ENCODE measurements at regions not wholly inside any gene's neighbourhood (a gene's known extent, or its start where the extent isn't known, plus 50 kb on each side); places are given as distances from the start of the nearest gene placed in this dataset.
A peak's percentile ranks its signal among the peaks of the same experiment; 100 is the strongest.
"Not testable (repeated sequence)": the region's sequence is repeated elsewhere in the genome, so short reads cannot be mapped to it uniquely, and the experiment has no call there.

DNA sequence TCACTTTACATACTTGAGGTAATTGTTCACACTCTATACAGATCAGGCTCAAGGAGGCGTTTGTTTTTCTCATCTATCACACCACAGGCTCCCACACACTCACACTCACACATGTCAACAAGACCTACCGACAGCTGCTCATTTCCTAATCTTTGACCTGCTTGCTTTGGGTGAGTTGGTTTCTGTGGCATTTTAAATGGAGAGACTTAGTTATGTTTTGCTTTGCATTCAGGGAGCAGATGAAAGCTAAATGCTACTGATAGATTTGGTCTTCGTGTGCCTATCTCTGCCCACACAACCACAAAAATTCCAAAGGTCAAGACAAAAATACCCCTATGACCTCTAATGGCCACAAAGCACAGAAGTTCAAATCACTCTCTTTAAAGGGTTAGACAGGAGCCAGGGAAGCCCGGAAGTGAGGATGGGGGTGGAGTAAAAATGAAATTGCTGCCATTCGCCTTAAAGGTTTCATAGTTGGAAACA, 203.5 kb upstream of the G2E3 start:
- peak; percentile 61 for DNase-seq
- H3K9me3 Mint-ChIP-seq: peaks cover 9% of the 10 kb centered on the region
- peaks cover 23% of the 10 kb centered on the region for H3K4me1 Mint-ChIP-seq
- peak overlapping the region; percentile 5 for H3K4me3 Mint-ChIP-seq
- H3K36me3 Mint-ChIP-seq (ENCODE audit: low read depth): no peaks in the 10 kb centered on the region
- peak overlapping the region; percentile 83 for H3K27ac Mint-ChIP-seq
- H3K27me3 Mint-ChIP-seq: no peaks in the 10 kb centered on the region
- intact Hi-C loops (cut with micrococcal nuclease): loop anchor here (1.0 to 10.0 kb wide), 4 partner anchors 21 to 1722 kb away; partner anchors contain the start of genes ARHGAP5 and SCFD1

DNA sequence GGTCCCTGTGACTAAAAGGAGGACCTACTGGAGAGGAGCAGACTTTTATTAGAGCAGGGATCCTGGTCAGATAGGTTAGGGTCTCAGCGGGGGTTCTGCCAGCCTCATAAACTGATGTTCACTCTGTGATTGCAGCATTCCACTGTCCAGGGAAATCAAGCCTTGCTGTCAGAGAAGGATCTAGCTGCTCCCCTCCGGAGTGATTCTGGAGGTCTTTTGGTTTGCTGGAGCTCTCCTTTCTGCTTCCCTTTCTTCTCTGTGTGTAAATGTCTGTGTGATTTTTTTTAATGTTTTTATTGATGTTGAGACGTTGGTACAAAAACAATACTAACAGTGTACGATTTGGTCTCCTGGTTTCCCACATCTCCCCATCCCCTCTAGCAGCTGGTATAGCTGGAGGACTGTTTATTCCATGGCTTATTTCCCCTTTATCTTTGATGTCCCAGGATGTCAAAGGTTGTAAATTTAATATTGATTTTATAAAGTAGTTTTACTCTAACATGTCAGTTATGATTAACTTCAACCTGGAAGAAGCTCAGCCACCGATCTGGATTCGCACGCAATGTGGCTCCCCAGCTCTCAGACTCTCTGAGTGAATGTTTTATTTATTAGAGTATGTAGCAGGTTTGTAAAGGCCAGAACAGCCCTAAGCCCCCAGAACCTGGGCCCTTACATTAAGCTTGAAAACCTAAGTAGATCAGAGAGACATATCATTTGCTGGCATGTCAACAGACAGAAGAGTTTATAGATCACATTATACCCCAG, 202.3 kb upstream of the G2E3 start:
- H3K27ac Mint-ChIP-seq: peak overlapping the region; percentile 83
- peaks cover 13% of the 10 kb centered on the region for H3K9me3 Mint-ChIP-seq
- DNase-seq: no peak
- intact Hi-C loops (cut with micrococcal nuclease): loop anchor here (5.0 to 10.0 kb wide), 2 partner anchors 268 to 1721 kb away; partner anchors contain the start of genes ARHGAP5 and SCFD1
- H3K36me3 Mint-ChIP-seq (ENCODE audit: low read depth): no peaks in the 10 kb centered on the region
- H3K27me3 Mint-ChIP-seq: no peaks in the 10 kb centered on the region
- peaks cover 23% of the 10 kb centered on the region for H3K4me1 Mint-ChIP-seq
- H3K4me3 Mint-ChIP-seq: no peak overlapping the region

DNA sequence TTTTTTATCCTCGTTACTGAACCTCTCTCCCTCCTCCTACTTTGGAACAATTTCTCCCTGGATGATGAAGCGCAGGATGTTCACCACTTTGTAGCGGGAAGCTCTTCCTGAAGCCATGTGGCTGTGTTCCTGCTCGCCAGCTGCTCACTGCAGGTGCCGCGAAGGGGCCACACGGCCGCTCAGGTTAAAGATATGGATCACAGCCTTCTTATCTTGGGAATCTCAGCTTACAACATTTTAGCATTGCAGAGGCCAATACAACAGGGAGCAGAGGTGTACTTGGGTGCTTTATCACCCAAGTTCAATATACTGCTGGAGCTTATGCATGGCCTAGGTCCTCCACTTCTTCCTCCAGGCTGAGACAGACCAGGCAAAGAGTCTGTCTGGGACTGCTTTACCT, 201.2 kb upstream of the G2E3 start:
- DNase-seq: no peak
- intact Hi-C loops (cut with micrococcal nuclease): loop anchor here (5.0 to 10.0 kb wide), 2 partner anchors 267 to 1720 kb away; partner anchors contain the start of genes ARHGAP5 and SCFD1
- peaks cover 23% of the 10 kb centered on the region for H3K4me1 Mint-ChIP-seq
- no peaks in the 10 kb centered on the region for H3K36me3 Mint-ChIP-seq (ENCODE audit: low read depth)
- peaks cover 13% of the 10 kb centered on the region for H3K9me3 Mint-ChIP-seq
- H3K4me3 Mint-ChIP-seq: no peak overlapping the region
- no peak overlapping the region for H3K27ac Mint-ChIP-seq
- no peaks in the 10 kb centered on the region for H3K27me3 Mint-ChIP-seq

DNA sequence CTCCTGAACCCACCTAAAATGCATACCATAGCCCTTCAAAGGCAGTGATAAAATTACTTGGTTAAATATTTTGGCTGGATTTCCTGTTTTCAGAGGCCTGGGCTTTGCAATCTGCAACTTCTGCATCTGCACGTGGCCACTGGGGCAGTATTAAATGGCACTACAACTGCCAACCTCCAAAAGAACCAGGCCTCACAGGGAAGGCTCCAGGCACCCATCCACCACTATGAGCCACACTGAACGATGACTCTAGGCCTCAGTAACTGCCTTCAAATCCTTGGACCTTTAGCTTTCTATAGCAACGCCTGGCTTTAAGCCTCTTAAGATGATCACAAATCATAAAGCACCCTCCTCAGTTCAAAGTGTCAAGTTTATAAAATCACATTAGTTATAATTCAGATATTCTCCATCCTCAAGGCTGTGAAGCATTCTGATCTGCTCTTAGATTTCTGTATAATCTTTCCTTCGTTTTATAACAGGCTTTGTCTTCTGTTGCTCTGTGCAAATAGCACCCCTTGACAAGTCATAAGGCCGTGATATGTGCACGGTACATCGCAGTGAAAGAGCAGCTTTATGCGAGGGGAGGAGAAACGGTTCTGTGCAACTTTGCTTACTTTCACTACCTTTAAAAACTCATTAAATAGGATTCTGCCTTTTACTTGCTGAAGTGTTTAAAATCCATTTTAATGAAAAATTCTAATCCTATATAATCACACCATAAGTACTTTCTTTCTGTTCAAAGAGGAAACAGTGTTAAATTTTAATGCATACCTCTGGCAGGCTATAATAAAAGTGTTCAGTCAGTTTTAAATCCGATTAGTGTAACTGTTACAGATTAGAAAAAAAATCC, 196.4 kb upstream of the G2E3 start:
- Mint-ChIP-seq H3K4me1 (no peaks in the 10 kb centered on the region), H3K9me3 (peaks cover 13% of the 10 kb centered on the region), H3K27me3 (no peaks in the 10 kb centered on the region), H3K4me3 (no peak overlapping the region), H3K36me3 (ENCODE audit: low read depth) (no peaks in the 10 kb centered on the region), H3K27ac (no peak overlapping the region)
- no peak for DNase-seq
- intact Hi-C loops (cut with micrococcal nuclease): no loop called here

DNA sequence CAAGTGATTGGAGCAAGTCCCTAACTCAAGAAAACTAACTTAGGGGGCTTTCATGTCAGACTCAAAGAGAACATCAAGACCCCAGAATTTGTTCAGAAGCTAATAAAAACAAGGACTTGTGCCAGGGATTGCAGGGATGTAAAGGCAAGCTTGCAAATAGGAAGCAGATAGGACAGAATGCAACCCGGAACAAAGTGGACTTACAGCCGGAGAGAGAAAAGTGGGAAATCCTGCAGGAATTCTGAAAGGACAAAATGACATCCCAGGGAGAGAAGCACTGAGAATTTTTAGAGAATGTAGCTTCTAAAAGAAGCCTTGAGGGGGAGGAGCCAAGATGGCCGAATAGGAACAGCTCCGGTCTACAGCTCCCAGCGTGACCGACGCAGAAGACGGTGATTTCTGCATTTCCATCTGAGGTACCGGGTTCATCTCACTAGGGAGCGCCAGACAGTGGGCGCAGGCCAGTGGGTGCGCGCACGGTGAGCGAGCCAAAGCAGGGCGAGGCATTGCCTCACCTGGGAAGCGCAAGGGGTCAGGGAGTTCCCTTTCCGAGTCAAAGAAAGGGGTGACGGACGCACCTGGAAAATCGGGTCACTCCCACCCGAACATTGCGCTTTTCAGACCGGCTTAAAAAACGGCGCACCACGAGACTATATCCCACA, 195.6 kb upstream of the G2E3 start:
- H3K4me3 Mint-ChIP-seq; H3K4me1 Mint-ChIP-seq; intact Hi-C loops (cut with micrococcal nuclease); H3K27ac Mint-ChIP-seq; H3K27me3 Mint-ChIP-seq; H3K36me3 Mint-ChIP-seq (ENCODE audit: low read depth); DNase-seq: not testable (repeated sequence)
- peaks cover 13% of the 10 kb centered on the region for H3K9me3 Mint-ChIP-seq

DNA sequence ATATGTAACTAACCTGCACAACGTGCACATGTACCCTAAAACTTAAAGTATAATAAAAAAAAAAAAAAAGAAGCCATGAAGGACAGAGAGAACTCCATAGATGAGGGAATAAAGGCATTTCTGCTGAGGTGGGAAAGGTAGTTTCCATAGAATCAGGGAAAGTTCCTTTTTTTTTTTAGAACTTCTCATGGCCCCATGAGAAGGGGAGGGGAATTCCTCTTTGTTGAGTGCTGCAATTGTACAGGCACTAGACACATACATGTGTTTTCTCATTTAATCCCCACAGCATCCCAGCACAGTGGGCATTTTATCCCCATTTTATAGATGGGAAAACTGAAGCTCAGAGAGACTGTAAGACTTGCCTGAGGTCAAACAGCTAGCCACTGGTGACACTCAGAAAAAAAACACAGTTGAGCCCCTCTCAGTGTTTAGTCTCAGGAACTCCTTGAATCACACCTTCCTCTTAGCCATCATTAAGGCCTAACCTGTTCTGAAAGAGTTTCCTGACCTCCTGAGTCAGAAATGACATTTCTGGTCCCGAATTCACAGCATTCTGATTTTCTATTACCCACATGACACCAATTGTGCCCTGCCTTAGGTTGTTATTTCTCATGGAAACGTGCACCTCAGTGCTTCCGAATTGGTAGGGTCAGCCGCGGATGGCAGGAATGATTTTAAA, 189.3 kb upstream of the G2E3 start:
- no peaks in the 10 kb centered on the region for H3K36me3 Mint-ChIP-seq (ENCODE audit: low read depth)
- no peak for DNase-seq
- peaks cover 4% of the 10 kb centered on the region for H3K27me3 Mint-ChIP-seq
- intact Hi-C loops (cut with micrococcal nuclease): no loop called here
- no peaks in the 10 kb centered on the region for H3K9me3 Mint-ChIP-seq
- H3K4me3 Mint-ChIP-seq: no peak overlapping the region
- no peak overlapping the region for H3K27ac Mint-ChIP-seq
- H3K4me1 Mint-ChIP-seq: no peaks in the 10 kb centered on the region

DNA sequence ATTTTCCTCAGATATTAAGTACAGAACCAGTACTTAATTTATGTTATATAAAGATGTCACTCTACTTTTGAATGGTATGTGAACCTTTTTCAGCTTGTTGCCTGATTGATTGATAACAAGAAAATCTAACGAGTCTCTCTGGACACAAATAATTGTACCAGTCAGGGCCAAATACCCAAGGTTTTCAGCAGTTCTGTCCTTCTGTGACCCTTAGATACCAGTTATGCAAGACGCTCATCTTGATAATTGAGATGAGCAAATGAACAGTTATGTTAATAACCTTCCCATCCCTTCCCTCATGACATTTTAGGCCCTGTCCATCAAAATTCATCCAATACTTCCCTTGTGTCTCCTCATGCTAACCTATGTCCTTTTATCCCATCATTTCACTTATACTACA, 185.9 kb upstream of the G2E3 start:
- H3K9me3 Mint-ChIP-seq: no peaks in the 10 kb centered on the region

DNA sequence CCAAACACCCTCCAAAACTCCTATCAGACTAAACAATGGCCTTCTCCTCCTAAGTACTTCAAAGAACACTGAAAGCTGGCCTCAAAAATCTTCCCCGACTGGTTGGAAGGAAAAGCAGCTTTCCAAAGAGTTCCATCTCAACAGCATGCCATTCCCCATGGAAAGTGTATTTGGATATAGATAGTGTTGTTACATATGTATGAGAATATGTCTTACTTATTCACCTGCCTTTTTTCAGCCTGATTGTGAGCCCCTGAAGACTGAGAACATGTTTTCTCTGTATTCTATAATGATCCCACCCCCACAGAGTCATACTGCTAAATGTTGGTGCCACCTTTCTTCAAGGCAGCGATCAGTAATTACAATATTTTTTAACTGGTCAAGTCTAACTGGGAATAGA, 185.4 kb upstream of the G2E3 start:
- Mint-ChIP-seq H3K4me3 (no peak overlapping the region), H3K4me1 (peaks cover 2% of the 10 kb centered on the region), H3K36me3 (ENCODE audit: low read depth) (no peaks in the 10 kb centered on the region), H3K9me3 (no peaks in the 10 kb centered on the region), H3K27ac (no peak overlapping the region), H3K27me3 (peaks cover 10% of the 10 kb centered on the region)
- peak; percentile 19 for DNase-seq
- intact Hi-C loops (cut with micrococcal nuclease): no loop called here

More for the DNA sequence above, 185.9 kb upstream of the G2E3 start:
- peak; percentile 15 for DNase-seq
- Mint-ChIP-seq H3K36me3 (ENCODE audit: low read depth) (no peaks in the 10 kb centered on the region), H3K4me3 (no peak overlapping the region), H3K27me3 (peaks cover 7% of the 10 kb centered on the region), H3K4me1 (peaks cover 2% of the 10 kb centered on the region), H3K27ac (no peak overlapping the region)
- intact Hi-C loops (cut with micrococcal nuclease): no loop called here

DNA sequence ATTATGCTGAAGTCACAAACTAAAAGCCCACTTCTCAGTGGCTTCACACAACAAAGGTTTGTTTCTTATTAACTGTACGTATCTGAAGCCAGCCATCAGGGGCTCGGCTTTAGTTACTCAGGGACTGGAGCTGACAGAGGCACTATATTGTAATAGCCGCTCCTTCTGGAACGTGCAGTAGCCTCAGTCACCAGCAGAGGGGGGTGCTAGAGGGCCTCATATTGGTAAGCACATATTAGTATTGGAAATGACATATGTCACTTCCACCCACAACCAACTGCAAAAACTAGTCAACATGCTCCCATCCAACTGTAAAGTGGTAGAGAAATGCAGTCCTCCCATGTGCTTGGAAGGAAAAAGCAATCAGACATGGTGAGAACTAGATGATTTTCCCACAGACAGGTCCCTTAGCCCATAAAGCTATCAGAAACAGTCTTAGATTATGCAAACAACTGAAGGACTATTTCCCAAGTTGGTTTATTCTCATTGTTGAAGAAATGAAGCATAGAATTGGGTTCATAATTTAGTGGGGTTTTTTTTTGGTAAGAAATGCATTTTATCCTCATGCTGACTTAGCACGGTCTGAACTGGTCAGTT, 183.6 kb upstream of the G2E3 start:
- DNase-seq: peak; percentile 87
- peaks cover 2% of the 10 kb centered on the region for H3K4me1 Mint-ChIP-seq
- intact Hi-C loops (cut with micrococcal nuclease): loop anchor here (5.0 kb wide), 1 partner anchor 67 kb away; no protein-coding TSS in a partner anchor
- no peaks in the 10 kb centered on the region for H3K9me3 Mint-ChIP-seq
- H3K27ac Mint-ChIP-seq: no peak overlapping the region
- peaks cover 11% of the 10 kb centered on the region for H3K27me3 Mint-ChIP-seq
- no peaks in the 10 kb centered on the region for H3K36me3 Mint-ChIP-seq (ENCODE audit: low read depth)
- H3K4me3 Mint-ChIP-seq: no peak overlapping the region

DNA sequence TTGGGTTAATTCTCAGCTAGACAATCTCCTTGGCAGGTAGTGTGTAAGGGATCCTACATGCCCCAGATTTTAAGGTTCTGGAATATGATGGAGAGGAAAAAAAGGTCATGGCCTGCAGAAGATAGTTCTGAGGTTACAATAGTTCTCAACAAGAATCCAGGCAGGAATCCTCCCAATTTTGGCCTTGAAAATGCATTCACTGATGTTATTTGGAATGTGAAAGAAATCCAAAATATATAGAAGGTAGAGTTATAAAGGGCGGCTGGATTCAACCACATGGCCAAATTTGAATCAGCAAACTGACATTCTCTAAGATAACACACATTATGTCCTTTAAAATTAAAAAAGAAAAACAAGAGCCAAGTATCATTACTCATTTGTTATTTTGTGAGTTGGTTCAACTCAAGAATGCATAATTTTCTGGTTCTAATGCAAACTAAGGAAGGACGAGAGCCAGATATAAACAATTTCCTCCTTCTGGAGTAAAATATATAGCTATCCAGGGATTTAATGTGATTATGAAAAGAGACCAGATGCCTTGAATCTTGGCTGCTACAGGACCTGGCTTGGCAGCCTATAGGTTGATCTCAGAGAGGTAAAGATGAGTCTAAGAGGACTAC, 177.0 kb upstream of the G2E3 start:
- DNase-seq: no peak
- intact Hi-C loops (cut with micrococcal nuclease): no loop called here
- Mint-ChIP-seq H3K9me3 (no peaks in the 10 kb centered on the region), H3K36me3 (ENCODE audit: low read depth) (no peaks in the 10 kb centered on the region), H3K27ac (no peak overlapping the region), H3K4me1 (no peaks in the 10 kb centered on the region), H3K27me3 (peaks cover 22% of the 10 kb centered on the region), H3K4me3 (no peak overlapping the region)

DNA sequence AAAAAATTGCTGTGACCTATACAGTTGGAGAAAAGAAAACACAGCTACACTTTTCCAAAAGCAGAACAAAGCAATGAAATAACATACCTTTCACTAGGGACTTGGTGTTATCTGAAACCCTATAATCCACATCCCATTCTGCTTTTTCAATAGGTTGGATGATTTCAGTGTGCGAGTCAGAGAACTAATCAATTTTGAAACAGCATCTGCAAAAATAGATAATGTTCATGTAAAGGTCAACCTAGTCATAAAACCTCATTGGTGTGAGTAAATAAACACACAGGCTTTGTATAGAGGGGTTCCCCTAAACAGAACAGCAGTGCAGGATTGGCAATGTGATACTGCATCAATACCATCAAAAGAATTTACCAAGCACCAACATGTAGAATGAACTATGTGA, 173.0 kb upstream of the G2E3 start:
- no peaks in the 10 kb centered on the region for H3K4me1 Mint-ChIP-seq

DNA sequence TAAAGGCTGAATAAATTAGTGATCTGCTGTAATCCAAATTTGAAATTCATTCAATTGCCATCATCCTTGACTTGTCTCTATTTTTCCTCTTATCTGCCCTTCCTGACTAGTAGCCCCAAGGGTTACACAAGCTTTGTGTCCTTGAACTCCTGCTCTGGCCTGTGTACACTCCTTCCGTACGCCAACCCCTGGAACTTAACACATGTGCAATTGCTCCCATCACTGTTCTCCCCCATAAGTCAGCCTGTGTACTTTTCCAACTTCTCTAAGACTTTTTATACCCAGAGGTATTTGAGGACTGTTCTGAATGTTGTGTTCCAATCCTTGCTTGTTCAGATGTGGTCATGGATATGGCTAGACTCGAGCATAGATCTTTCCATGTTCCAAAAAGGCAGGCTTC, 171.1 kb upstream of the G2E3 start:
- H3K9me3 Mint-ChIP-seq: no peaks in the 10 kb centered on the region
- no peaks in the 10 kb centered on the region for H3K36me3 Mint-ChIP-seq (ENCODE audit: low read depth)
- DNase-seq: no peak
- H3K4me1 Mint-ChIP-seq: no peaks in the 10 kb centered on the region
- H3K27ac Mint-ChIP-seq: no peak overlapping the region
- H3K27me3 Mint-ChIP-seq: peaks cover 17% of the 10 kb centered on the region
- intact Hi-C loops (cut with micrococcal nuclease): no loop called here
- H3K4me3 Mint-ChIP-seq: no peak overlapping the region

More for the DNA sequence above, 173.0 kb upstream of the G2E3 start:
- H3K27ac Mint-ChIP-seq: no peak overlapping the region
- H3K27me3 Mint-ChIP-seq: peaks cover 13% of the 10 kb centered on the region
- no peak for DNase-seq
- intact Hi-C loops (cut with micrococcal nuclease): no loop called here
- no peak overlapping the region for H3K4me3 Mint-ChIP-seq
- no peaks in the 10 kb centered on the region for H3K36me3 Mint-ChIP-seq (ENCODE audit: low read depth)
- no peaks in the 10 kb centered on the region for H3K9me3 Mint-ChIP-seq
